H1 (cell line): ENCODE measurements at regions not wholly inside any gene's neighbourhood (a gene's known extent, or its start where the extent isn't known, plus 50 kb on each side); places are given as distances from the start of the nearest gene placed in this dataset.

Source experiments
- CTCF ChIA-PET: fragments of 300-600 bp; sonication (Branson Sonifier 250); formaldehyde crosslinking; loops from one replicate; lab custom pipeline; 2021; ENCODE audit not compliant: partially characterized antibody; lab: Charles Lee
- POLR2A ChIA-PET: fragments of 300-600 bp; sonication (Branson Sonifier 250); formaldehyde crosslinking; loops from one replicate; lab custom pipeline; 2021; ENCODE audit warnings: inconsistent platforms; ENCODE audit not compliant: partially characterized antibody; lab: Charles Lee
- DNase-seq, 2 experiments: peaks; one replicate each; pipeline versions ENCODE4 v3.0.0 to v3.0.0-alpha.2; 2010 to 2022; ENCODE audit warnings: low spot score in 2 of 2, low read depth in 1 of 2, mixed read lengths in 1 of 2
- FAIRE-seq: peaks from 2 replicates; lab custom pipeline; 2011; peaks lifted over from hg19 to GRCh38; lab: Jason Lieb, UNC
- H2AFZ ChIP-seq: 2 replicates; pipeline ENCODE4 v1.8.1; 2012; ENCODE audit warnings: low read length, inconsistent platforms
- H2AK5ac ChIP-seq: 2 replicates; pipeline ENCODE4 v1.6.1; 2013; ENCODE audit warnings: low read depth, low read length
- H2BK120ac ChIP-seq: replicated peaks from 2 replicates; pipeline ENCODE3; 2013; ENCODE audit warnings: low read depth, low read length, inconsistent platforms
- H2BK12ac ChIP-seq: 2 replicates; pipeline ENCODE4 v1.6.1; 2013; ENCODE audit warnings: low read depth, low read length
- H2BK15ac ChIP-seq: 2 replicates; pipeline ENCODE4 v1.6.1; 2013; ENCODE audit warnings: low read length
- H2BK20ac ChIP-seq: 2 replicates; pipeline ENCODE4 v1.6.1; 2013; ENCODE audit warnings: low read length
- H2BK5ac ChIP-seq: 2 replicates; pipeline ENCODE4 v1.6.1; 2013; ENCODE audit warnings: low read depth, low read length
- H3K14ac ChIP-seq: 2 replicates; pipeline ENCODE4 v1.6.1; 2013; ENCODE audit warnings: inconsistent platforms; ENCODE audit not compliant: insufficient read length
- H3K18ac ChIP-seq: 2 replicates; pipeline ENCODE4 v1.6.1; 2013; ENCODE audit warnings: low read length; ENCODE audit errors: extremely low read depth
- H3K23ac ChIP-seq: 2 replicates; pipeline ENCODE4 v1.6.1; 2013; ENCODE audit warnings: inconsistent platforms; ENCODE audit not compliant: insufficient read length
- H3K23me2 ChIP-seq: 2 replicates; pipeline ENCODE4 v1.6.1; 2013; ENCODE audit warnings: low read depth, low read length
- H3K27ac ChIP-seq: 2 replicates; pipeline ENCODE4 v1.6.1; 2011; ENCODE audit warnings: low read depth, low read length, inconsistent platforms
- H3K27me3 ChIP-seq, 4 experiments: replicated peaks in 1 of 4; 1 replicate in 1 of 4; 2 replicates in 3 of 4; pipeline versions ENCODE4 v1.6.1 to v1.8.1; 2011 to 2013; ENCODE audit warnings: low read length in 3 of 4, mild to moderate bottlenecking in 3 of 4, inconsistent platforms in 2 of 4, mixed read lengths in 2 of 4, moderate library complexity in 1 of 4; ENCODE audit not compliant: control insufficient read depth in 3 of 4, insufficient read depth in 3 of 4; ENCODE audit errors: extremely low read depth in 1 of 4
- H3K36me3 ChIP-seq, 4 experiments: 2 replicates each; pipeline versions ENCODE4 v1.6.1 to v1.8.1; 2011 to 2013; ENCODE audit warnings: mild to moderate bottlenecking in 4 of 4, low read length in 3 of 4, moderate library complexity in 2 of 4, control low read depth in 1 of 4, inconsistent platforms in 1 of 4; ENCODE audit not compliant: insufficient read depth in 4 of 4, control insufficient read depth in 2 of 4
- H3K4ac ChIP-seq: replicated peaks from 2 replicates; pipeline ENCODE3; 2013; ENCODE audit warnings: low read length, low read depth, mixed read lengths, inconsistent platforms; ENCODE audit not compliant: insufficient read length
- H3K4me1 ChIP-seq, 4 experiments: replicated peaks in 1 of 4; 1 replicate in 1 of 4; 2 replicates in 3 of 4; pipeline versions ENCODE4 v1.6.1 to v1.8.1; 2011 to 2013; ENCODE audit warnings: low read length in 3 of 4, inconsistent platforms in 2 of 4, mixed read lengths in 1 of 4; ENCODE audit not compliant: insufficient read depth in 4 of 4, control insufficient read depth in 3 of 4
- H3K4me2 ChIP-seq, 2 experiments: 2 replicates each; pipeline versions ENCODE4 v1.6.1 to v1.8.1; 2011 to 2013; ENCODE audit warnings: low read depth in 2 of 2, low read length in 2 of 2, control low read depth in 1 of 2, inconsistent platforms in 1 of 2, mild to moderate bottlenecking in 1 of 2; ENCODE audit not compliant: insufficient read depth in 1 of 2
- H3K4me3 ChIP-seq, 4 experiments: fragments of 200-600, 300-600 bp in 1 of 4; sonication (generic), shearing (Covaris generic), sonication (Bioruptor Twin) in 1 of 4; 2 replicates each; pipeline versions ENCODE4 v1.5.1 to v1.8.1; 2011 to 2016; ENCODE audit warnings: low read length in 4 of 4, low read depth in 3 of 4, control low read depth in 2 of 4, inconsistent platforms in 2 of 4, mild to moderate bottlenecking in 2 of 4, mixed read lengths in 1 of 4, moderate library complexity in 1 of 4; ENCODE audit not compliant: insufficient read depth in 2 of 4; ENCODE audit errors: extremely low read depth in 1 of 4
- H3K56ac ChIP-seq: replicated peaks from 2 replicates; pipeline ENCODE3; 2013; ENCODE audit warnings: low read depth, mild to moderate bottlenecking, mixed read lengths, low read length, inconsistent platforms; ENCODE audit not compliant: insufficient read length
- H3K79me1 ChIP-seq: 2 replicates; pipeline ENCODE4 v1.6.1; 2013; ENCODE audit warnings: low read depth, low read length, control low read depth
- H3K79me2 ChIP-seq, 2 experiments: 2 replicates each; pipeline versions ENCODE4 v1.6.1 to v1.8.1; 2012 to 2013; ENCODE audit warnings: low read length in 2 of 2, mild to moderate bottlenecking in 2 of 2, inconsistent platforms in 1 of 2; ENCODE audit not compliant: insufficient read depth in 2 of 2, control insufficient read depth in 1 of 2
- H3K9ac ChIP-seq, 4 experiments: replicated peaks in 1 of 4; 1 replicate in 1 of 4; 2 replicates in 3 of 4; pipeline versions ENCODE4 v1.6.1 to v1.8.1; 2011 to 2013; ENCODE audit warnings: low read depth in 3 of 4, low read length in 3 of 4, control low read depth in 2 of 4, mild to moderate bottlenecking in 2 of 4, moderate library complexity in 2 of 4, inconsistent platforms in 1 of 4; ENCODE audit errors: extremely low read depth in 1 of 4
- H3K9me3 ChIP-seq, 2 experiments: 2 replicates each; pipeline versions ENCODE4 v1.6.1 to v1.8.1; 2012 to 2013; ENCODE audit warnings: mild to moderate bottlenecking in 2 of 2, moderate library complexity in 2 of 2, control low read depth in 1 of 2, inconsistent platforms in 1 of 2, low read depth in 1 of 2, low read length in 1 of 2, mixed read lengths in 1 of 2; ENCODE audit not compliant: insufficient read depth in 2 of 2
- H4K20me1 ChIP-seq, 2 experiments: replicated peaks in 1 of 2; 2 replicates each; pipeline versions ENCODE3 to v1.8.1; 2011 to 2013; ENCODE audit warnings: inconsistent platforms in 2 of 2, low read length in 2 of 2, mild to moderate bottlenecking in 1 of 2; ENCODE audit not compliant: insufficient read depth in 2 of 2, control insufficient read depth in 1 of 2
- H4K5ac ChIP-seq: 2 replicates; pipeline ENCODE4 v1.6.1; 2013; ENCODE audit warnings: low read length, low read depth, mixed read lengths, inconsistent platforms; ENCODE audit not compliant: insufficient read length
- H4K8ac ChIP-seq: 2 replicates; pipeline ENCODE4 v1.8.0; 2013; ENCODE audit warnings: mild to moderate bottlenecking, moderate library complexity, low read length, inconsistent platforms; ENCODE audit not compliant: insufficient read depth; ENCODE audit errors: extremely low read depth
- H4K91ac ChIP-seq: replicated peaks from 2 replicates; pipeline ENCODE3; 2013; ENCODE audit warnings: low read length, mixed read lengths, inconsistent platforms; ENCODE audit not compliant: insufficient read length
- SRF ChIP-seq: IDR thresholded peaks from 2 replicates; pipeline ENCODE4 v1.6.1; 2011; ENCODE audit warnings: mild to moderate bottlenecking, low read depth, low read length, moderate library complexity
- WGBS, 2 experiments: shearing (Covaris generic) in 1 of 2; methylation state at CpG; one replicate each; pipeline versions ENCODE4 v1.1.6 to v1.1.7; 2013 to 2015; ENCODE audit warnings: low lambda C conversion rate in 2 of 2, mixed read lengths in 2 of 2, inconsistent platforms in 1 of 2, low coverage in 1 of 2, missing lambda C conversion rate in 1 of 2; ENCODE audit not compliant: insufficient replicate concordance in 2 of 2, insufficient coverage in 1 of 2, insufficient read length in 1 of 2; ENCODE audit errors: extremely low coverage in 1 of 2, missing lambda C conversion rate in 1 of 2; 5-methylcytosine and 5-hydroxymethylcytosine counted together

DNA sequence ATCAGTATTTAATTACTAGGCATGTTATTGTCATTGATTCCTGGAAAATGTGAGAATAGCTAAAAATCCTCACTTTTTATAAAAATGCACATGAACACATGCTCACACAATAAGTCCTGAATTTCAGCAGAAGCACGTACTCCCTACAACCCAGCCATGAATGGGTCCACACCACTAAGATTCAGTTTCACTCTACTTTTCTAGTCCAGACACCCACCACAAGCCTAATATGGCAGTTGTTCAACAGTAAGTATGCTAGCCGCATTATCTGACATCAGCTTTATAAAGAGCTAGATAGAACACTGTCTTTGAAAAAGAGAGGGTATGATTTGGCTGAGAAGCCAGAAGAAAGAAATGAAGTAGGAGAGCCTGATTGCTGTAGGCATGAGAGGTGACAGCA is 639.3 kb downstream of the BRINP1 start:
- Histone ChIP-seq H4K8ac (no peak overlapping the region), H3K27me3 (no peaks in the 10 kb centered on the region), H4K5ac (no peak overlapping the region), H3K9ac (no peak overlapping the region), H3K9me3 (peaks cover 0 to 2% of the 10 kb centered on the region in 2 experiments; a peak in 1 of 4 replicates), H3K79me2 (no peaks in the 10 kb centered on the region), H3K4me2 (no peak overlapping the region), H2BK5ac (no peak overlapping the region), H3K27ac (no peak overlapping the region), H3K18ac (no peak overlapping the region), H3K4me1 (no peaks in the 10 kb centered on the region), H4K20me1 (no peaks in the 10 kb centered on the region), H3K23me2 (no peaks in the 10 kb centered on the region), H2BK20ac (no peak overlapping the region), H2AFZ (no peak overlapping the region), H2BK120ac (no peak overlapping the region), H3K14ac (no peak overlapping the region), H3K36me3 (no peaks in the 10 kb centered on the region), H2AK5ac (no peak overlapping the region), H3K23ac (no peak overlapping the region), H3K79me1 (no peaks in the 10 kb centered on the region), H2BK12ac (no peak overlapping the region), H3K56ac (no peak overlapping the region), H3K4me3 (no peak overlapping the region), H4K91ac (no peak overlapping the region), H3K4ac (no peak overlapping the region), H2BK15ac (no peak overlapping the region)
- ChIA-PET CTCF (no interaction called here), POLR2A (no interaction called here)
- no peak for DNase-seq
- no peak for FAIRE-seq
- WGBS, 2 experiments = 84% methylated on average over 2 of the region's 2 CpGs; no CpG with 5 or more reads in 1 of the 2 experiments
- TF ChIP-seq SRF = no peak
